GM23248 (cell line): ENCODE measurements at regions not wholly inside any gene's neighbourhood (a gene's known extent, or its start where the extent isn't known, plus 50 kb on each side); places are given as distances from the start of the nearest gene placed in this dataset.

Source experiments
- EZH2 ChIP-seq: fragments of 200-600 bp; sonication (generic); IDR thresholded peaks from 2 replicates; pipeline ENCODE4 v1.6.1; 2018; ENCODE audit warnings: antibody characterized with exemption, mild to moderate bottlenecking; ENCODE audit not compliant: insufficient read depth, poor library complexity, severe bottlenecking
- EZH2phosphoT487 ChIP-seq: fragments of 200-600 bp; sonication (generic); IDR thresholded peaks from 2 replicates; pipeline ENCODE4 v1.6.1; 2018; ENCODE audit warnings: antibody characterized with exemption, moderate library complexity, mild to moderate bottlenecking, low read depth; ENCODE audit not compliant: insufficient read depth

DNA sequence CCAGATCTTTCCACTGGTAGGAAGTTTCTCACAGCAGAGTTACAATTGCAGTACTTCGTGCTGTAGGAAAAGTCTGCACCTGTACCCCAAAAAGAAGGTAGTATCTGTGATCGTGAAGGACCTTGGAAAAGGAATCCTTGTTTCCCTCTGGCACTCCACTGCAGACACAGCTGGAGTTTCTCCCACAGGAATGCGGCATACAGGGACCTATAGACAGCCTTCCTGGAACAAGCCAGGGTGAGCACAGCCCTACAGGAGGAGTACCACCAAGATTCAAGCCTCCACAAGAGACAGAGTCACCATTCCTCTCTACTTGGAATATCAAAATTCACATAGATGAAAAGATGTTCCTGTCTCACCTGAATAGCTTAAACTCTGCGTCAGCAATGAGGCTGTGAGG lies 372.4 kb downstream of the CMPK2 start:
- no peak for TF ChIP-seq EZH2
- no peak for TF ChIP-seq EZH2phosphoT487
